Neural progenitor cell (in vitro differentiated cells): ENCODE measurements at regions not wholly inside any gene's neighbourhood (a gene's known extent, or its start where the extent isn't known, plus 50 kb on each side); places are given as distances from the start of the nearest gene placed in this dataset.

Experiments used
- CTCF ChIP-seq: fragments of 200-600 bp; sonication (generic); IDR thresholded peaks from 2 replicates; pipeline ENCODE4 v1.5.1; 2017; ENCODE audit warnings: antibody characterized with exemption, mild to moderate bottlenecking
- EZH2 ChIP-seq: fragments of 200-600 bp; sonication (generic); IDR thresholded peaks from 2 replicates; pipeline ENCODE4 v1.6.1; 2017; ENCODE audit warnings: antibody characterized with exemption, mild to moderate bottlenecking, moderate library complexity
- EZH2phosphoT487 ChIP-seq: fragments of 200-600 bp; sonication (generic); IDR thresholded peaks from 2 replicates; pipeline ENCODE4 v1.6.1; 2017; ENCODE audit warnings: antibody characterized with exemption

- no peak for TF ChIP-seq CTCF
- no peak for TF ChIP-seq EZH2
- no peak for TF ChIP-seq EZH2phosphoT487
These were observed 136.8 kb upstream of the SLC4A4 start for GRCh38 chr4:71201817-71202576.
